Breast epithelium (tissue), 4 donors: ENCODE measurements at regions not wholly inside any gene's neighbourhood (a gene's known extent, or its start where the extent isn't known, plus 50 kb on each side); places are given as distances from the start of the nearest gene placed in this dataset.

ENCODE experiments used
- DNase-seq, 2 donors: peaks; one replicate each; pipeline ENCODE4 v3.0.0-alpha.2; 2019; ENCODE audit warnings: low spot score in 2 of 2
- H3K27ac ChIP-seq, 2 donors: fragments of 200-600 bp; sonication (generic) in 1 of 2; one replicate each; pipeline ENCODE4 v1.5.1; 2016 to 2019; ENCODE audit warnings: mild to moderate bottlenecking in 1 of 2
- H3K27me3 ChIP-seq, 2 donors: fragments of 200-600 bp; sonication (generic) in 1 of 2; one replicate each; pipeline versions ENCODE4 v1.5.1 to v1.6.0; 2017 to 2019; ENCODE audit warnings: control low read depth in 1 of 2, mild to moderate bottlenecking in 1 of 2
- H3K36me3 ChIP-seq: fragments of 200-600 bp; one replicate; pipeline ENCODE4 v1.5.1; 2019
- H3K4me1 ChIP-seq, 2 donors: fragments of 200-600 bp; sonication (generic); one replicate each; pipeline ENCODE4 v1.5.1; 2016 to 2019; ENCODE audit warnings: control low read depth in 1 of 2
- H3K4me3 ChIP-seq, 3 donors: fragments of 200-600 bp; sonication (generic); 1 replicate in 2 of 3; 2 replicates in 1 of 3; pipeline ENCODE4 v1.5.1; 2016 to 2019; ENCODE audit warnings: mild to moderate bottlenecking in 3 of 3, moderate library complexity in 2 of 3
- H3K9me3 ChIP-seq, 2 donors: fragments of 200-600 bp; sonication (generic) in 1 of 2; one replicate each; pipeline ENCODE4 v1.5.1; 2016 to 2019; ENCODE audit warnings: control low read depth in 1 of 2
- CTCF ChIP-seq, 3 donors: fragments of 450-650 bp; IDR thresholded peaks; one replicate each; pipeline ENCODE4 v1.5.1; 2016 to 2017; ENCODE audit warnings: antibody characterized with exemption in 3 of 3, mild to moderate bottlenecking in 3 of 3, moderate library complexity in 3 of 3
- POLR2A ChIP-seq: fragments of 450-650 bp; IDR thresholded peaks from one replicate; pipeline ENCODE4 v1.6.1; 2016; ENCODE audit warnings: antibody characterized with exemption, mild to moderate bottlenecking, moderate library complexity
- POLR2AphosphoS5 ChIP-seq, 3 donors: sonication (generic); formaldehyde crosslinking; IDR thresholded peaks; one replicate each; pipeline ENCODE4 v1.6.1; 2017; ENCODE audit warnings: antibody characterized with exemption in 3 of 3
- intact Hi-C: fragments of 100-400 bp; cut with DNase I; formaldehyde crosslinking; loops from one replicate; pipeline ENCODE4 v1.15.1; 2023; ENCODE audit warnings: low total_unique reads

- no peak for TF ChIP-seq CTCF (IDR thresholded peaks at IDR 0.05)
- TF ChIP-seq POLR2A, result no peak
- no peak for TF ChIP-seq POLR2AphosphoS5 (IDR thresholded peaks at IDR 0.05)
- no peak overlapping the region for H3K27ac ChIP-seq
- H3K4me1 ChIP-seq, result no peaks in the 10 kb centered on the region
- H3K36me3 ChIP-seq, result no peaks in the 10 kb centered on the region
- DNase-seq, result no peak
- intact Hi-C loops, result no loop called here
- no peaks in the 10 kb centered on the region for H3K9me3 ChIP-seq
- no peak overlapping the region for H3K4me3 ChIP-seq
- H3K27me3 ChIP-seq, result no peaks in the 10 kb centered on the region
Observed at GRCh38 chr6:14339711-14340584, 222.4 kb downstream of the CD83 start.

- no peak overlapping the region for H3K4me3 ChIP-seq
- TF ChIP-seq POLR2A (no peak), CTCF (IDR thresholded peaks at IDR 0.05) (no peak), POLR2AphosphoS5 (IDR thresholded peaks at IDR 0.05) (no peak)
- no peaks in the 10 kb centered on the region for H3K9me3 ChIP-seq
- H3K27ac ChIP-seq, result no peak overlapping the region
- intact Hi-C loops, result no loop called here
- no peaks in the 10 kb centered on the region for H3K4me1 ChIP-seq
- H3K36me3 ChIP-seq, result no peaks in the 10 kb centered on the region
- DNase-seq, result no peak
- no peaks in the 10 kb centered on the region for H3K27me3 ChIP-seq
Observed at GRCh38 chr6:14344486-14344885, 226.9 kb downstream of the CD83 start.

- Histone ChIP-seq H3K27me3 (no peaks in the 10 kb centered on the region), H3K4me3 (no peak overlapping the region), H3K9me3 (peaks cover 0 to 5% of the 10 kb centered on the region in 2 donors), H3K36me3 (no peaks in the 10 kb centered on the region), H3K4me1 (no peaks in the 10 kb centered on the region), H3K27ac (no peak overlapping the region)
- intact Hi-C loops, result no loop called here
- TF ChIP-seq CTCF (IDR thresholded peaks at IDR 0.05), result no peak
- no peak for TF ChIP-seq POLR2A
- no peak for TF ChIP-seq POLR2AphosphoS5 (IDR thresholded peaks at IDR 0.05)
- no peak for DNase-seq
Observed at GRCh38 chr6:14348389-14348788, 230.8 kb downstream of the CD83 start.

- no peaks in the 10 kb centered on the region for H3K27me3 ChIP-seq
- no peak for TF ChIP-seq POLR2A
- no peak for TF ChIP-seq POLR2AphosphoS5 (IDR thresholded peaks at IDR 0.05)
- TF ChIP-seq CTCF (IDR thresholded peaks at IDR 0.05), result no peak
- H3K9me3 ChIP-seq, result peaks cover 0 to 5% of the 10 kb centered on the region in 2 donors
- DNase-seq, result no peak
- no peak overlapping the region for H3K27ac ChIP-seq
- H3K4me3 ChIP-seq, result no peak overlapping the region
- intact Hi-C loops, result no loop called here
- H3K36me3 ChIP-seq, result no peaks in the 10 kb centered on the region
- H3K4me1 ChIP-seq, result no peaks in the 10 kb centered on the region
Observed at GRCh38 chr6:14349507-14349906, 231.9 kb downstream of the CD83 start.

- Histone ChIP-seq H3K36me3 (no peaks in the 10 kb centered on the region), H3K27me3 (no peaks in the 10 kb centered on the region), H3K27ac (no peak overlapping the region), H3K4me3 (no peak overlapping the region), H3K9me3 (peaks cover 0 to 5% of the 10 kb centered on the region in 2 donors), H3K4me1 (peaks cover 0 to 6% of the 10 kb centered on the region in 2 donors)
- intact Hi-C loops, result no loop called here
- no peak for DNase-seq
- TF ChIP-seq POLR2A (no peak), CTCF (IDR thresholded peaks at IDR 0.05) (no peak), POLR2AphosphoS5 (IDR thresholded peaks at IDR 0.05) (no peak)
Observed at GRCh38 chr6:14350210-14350609, 232.6 kb downstream of the CD83 start.
